ENCODE measurements at regions not wholly inside any gene's neighbourhood (a gene's known extent, or its start where the extent isn't known, plus 50 kb on each side); places are given as distances from the start of the nearest gene placed in this dataset.

DNA sequence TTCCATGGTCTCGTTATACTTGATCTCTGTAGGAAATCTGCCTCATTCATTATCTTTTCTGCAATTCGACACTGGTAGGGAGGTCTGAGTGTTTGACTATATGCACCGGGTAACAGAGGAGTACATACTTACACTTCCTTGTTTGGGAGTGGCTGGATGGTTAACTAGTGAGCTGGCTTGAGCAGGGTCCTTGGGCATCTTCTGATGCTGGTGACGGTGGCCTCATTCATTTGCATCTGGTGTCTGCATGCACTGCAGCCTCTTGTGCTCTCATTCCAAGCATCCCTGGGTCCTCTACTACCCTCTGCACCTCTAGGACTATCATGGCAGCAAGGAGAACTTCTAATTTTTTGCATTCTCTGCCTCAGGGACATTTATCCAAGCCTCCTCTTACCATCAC is 100.0 kb upstream of the TCF4 start:
- no peak for DNase-seq

DNA sequence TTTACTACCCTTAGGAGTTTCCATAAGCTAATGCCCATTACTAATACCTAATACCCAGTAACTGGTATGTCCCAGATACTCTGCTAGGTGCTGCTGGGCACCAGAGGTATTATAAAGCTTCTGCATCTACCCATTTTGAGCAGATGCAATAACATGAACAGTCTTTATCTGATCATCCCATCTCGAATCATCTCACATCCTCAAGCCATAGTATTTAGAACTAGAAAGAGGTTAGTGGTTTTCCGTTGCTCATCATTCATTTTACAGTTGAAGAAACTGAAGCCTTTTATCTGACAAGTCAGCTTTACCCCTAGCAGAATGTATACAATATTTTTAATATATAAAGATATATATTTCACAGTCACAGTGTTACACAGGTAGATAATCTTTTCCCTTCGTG is 99.1 kb upstream of the TCF4 start:
- no peak for DNase-seq

DNA sequence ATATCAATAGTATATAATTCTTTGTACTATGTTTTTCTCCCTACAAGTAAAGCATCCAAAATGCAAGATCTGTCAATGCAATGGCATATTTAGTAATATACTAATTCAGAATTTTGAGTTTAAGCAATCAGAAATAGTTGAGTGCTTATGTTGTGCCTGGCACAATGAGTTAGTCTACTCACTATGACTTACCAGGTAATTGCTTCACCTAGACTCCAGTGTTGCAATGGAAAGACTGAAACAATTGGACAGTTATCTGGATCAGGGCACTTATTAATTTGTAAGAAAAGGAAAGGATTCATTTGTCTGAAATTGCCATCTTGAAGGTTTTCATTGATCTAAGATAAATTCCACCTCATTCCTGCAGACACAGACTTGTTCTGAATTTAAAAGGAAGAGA is 97.6 kb upstream of the TCF4 start:
- DNase-seq: no peak

DNA sequence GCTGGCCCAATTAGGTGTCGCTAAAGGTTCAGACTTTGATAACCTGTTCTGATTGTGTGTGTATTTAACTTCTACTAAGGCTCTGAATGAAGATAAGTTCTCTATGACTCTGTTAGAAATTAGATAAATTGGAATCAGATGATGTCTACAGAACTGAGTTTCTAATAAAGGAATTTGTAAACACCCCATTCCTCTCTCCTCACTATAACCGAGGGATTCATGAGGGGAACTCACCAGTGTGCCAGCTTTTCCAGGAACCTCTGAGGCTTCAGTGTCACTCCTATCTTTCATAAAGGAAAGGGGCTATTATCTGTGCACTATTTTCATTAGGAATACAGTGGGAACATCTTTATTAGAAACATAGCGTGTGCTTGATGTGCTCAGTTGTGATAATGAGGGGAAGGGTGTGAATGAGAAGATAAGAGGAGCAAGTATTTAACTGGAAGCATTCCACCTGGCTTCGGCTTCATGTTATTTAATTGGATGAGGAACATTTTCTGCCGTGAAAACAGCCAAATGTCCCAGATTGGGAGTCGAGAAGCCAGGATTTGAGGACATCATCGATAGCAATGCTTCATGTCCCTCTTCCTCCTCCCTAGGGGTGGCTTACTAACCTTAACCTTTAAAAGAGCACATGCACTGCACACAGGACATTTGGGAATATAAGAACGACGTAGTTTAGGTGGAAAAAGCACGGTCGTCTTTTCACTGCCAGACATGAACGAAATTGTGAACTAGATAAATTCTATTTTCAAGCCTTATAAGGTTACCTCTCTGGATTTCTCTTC is 84.8 kb upstream of the TCF4 start:
- DNase-seq: no peak

DNA sequence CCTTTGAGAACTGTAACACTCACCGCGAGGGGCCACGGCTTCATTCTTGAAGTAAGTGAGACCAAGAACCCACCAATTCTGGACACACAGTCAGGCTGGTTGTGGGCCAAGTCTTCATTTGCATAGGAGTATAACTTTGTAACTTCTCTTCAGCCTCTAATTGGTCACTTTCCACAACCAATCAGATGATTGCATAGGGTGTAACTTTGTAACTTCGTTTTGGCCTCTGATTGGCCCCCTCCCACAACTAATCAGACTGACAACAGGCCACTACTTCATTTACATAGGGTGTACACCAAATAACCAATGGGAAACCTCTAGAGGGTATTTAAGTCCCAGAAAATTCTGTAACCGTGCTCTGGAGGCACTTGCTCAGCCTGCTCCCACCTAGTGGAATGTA is 77.5 kb upstream of the TCF4 start:
- DNase-seq: no peak

DNA sequence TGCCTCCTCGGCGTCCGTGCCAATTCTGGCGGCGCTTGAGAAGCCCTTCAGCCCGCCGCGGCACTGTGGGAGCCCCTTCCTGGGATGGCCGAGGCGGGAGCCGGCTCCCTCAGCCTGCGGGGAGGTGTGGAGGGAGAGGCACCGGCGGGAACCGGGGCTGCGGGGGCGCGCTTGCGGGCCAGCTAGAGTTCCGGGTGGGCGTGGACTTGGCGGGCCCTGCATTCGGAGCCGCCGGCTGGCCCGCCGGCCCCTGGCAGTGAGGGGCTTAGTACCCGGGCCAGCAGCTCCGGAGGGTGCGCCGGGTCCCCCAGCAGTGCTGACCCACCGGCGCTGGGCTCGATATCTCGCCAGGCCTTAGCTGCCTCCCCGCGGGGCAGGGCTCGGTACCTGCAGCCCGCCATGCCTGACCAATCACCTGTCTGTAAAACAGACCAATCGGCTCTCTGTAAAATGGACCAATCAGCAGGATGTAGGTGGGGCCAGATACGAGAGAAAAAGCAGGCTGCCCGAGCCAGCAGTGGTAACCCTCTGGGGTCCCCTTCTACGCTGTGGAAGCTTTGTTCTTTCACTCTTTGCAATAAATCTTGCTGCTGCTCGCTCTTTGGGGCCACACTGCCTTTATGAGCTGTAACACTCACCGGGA is 76.9 kb upstream of the TCF4 start:
- peak; percentile 4 for DNase-seq

DNA sequence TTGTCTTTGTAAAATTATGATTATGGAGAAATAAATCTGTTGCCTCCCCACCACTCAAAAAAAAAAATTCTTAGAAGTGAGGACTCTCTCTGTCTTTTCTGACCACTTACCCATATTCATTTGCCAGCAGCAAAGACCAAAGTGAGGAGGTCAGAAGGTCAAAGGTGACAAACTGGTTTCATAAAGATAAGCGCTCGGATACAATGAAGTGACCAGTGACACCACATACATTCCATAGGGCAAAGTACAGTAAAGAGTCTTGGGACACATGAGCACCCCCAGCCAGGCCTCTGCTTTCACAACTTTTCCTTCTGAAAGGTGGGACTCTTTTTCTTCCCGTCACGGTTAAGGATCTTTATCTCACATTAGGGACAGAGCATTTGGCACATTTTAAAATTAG is 75.9 kb upstream of the TCF4 start:
- no peak for DNase-seq

DNA sequence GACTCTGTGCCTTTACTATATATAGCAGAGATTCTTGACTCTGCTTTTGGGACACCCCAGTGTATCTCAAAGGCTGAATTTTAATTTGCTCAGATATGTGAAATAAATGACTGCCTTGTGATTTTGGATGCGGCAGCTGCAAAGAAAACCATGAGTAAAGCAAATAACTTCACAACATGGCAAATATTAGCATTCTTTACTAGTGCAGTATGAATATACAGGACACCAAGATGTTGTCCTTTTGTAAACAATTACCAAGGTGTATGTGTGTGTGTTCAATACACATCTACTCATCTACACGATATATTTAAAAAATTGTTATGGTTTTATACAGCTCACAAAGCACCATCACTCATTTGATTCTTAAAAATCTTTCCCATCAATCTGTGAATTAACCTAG is 70.6 kb upstream of the TCF4 start:
- no peak for DNase-seq

DNA sequence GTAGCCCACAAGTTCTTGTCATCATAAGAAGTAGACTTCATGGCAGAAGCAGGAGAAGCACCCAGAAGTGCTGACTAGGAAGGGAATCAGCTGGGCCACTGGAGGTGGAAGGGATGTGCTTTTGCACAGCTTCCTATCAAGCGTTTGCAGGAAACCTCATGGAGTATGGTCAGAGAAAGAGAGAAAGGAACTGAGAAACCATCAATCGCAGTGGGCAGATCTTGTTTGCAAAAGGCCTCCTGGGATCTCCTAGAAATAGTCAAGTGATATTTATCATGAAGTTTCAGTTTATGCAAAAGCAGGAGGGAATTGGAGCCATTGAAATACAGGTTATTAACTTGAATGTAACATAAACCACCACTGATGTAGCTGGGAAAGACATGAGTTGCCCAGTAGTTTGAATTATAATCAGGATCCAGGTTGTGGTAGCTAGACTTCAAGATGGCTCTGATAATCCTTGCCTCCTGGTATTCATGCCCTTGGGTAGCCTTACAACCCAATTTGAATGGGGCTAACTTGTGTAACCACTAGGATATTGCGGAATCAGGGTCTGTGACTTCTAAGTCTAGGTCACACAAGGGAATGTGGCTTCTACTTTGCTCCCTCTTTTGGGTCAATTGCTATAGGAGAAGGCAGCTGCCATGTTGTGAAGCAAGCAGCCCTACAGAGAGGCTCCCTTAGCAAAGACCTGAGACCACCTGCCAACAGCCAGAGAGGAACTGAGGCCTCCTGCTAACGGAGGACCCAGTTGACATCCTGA is 69.8 kb upstream of the TCF4 start:
- DNase-seq: no peak

DNA sequence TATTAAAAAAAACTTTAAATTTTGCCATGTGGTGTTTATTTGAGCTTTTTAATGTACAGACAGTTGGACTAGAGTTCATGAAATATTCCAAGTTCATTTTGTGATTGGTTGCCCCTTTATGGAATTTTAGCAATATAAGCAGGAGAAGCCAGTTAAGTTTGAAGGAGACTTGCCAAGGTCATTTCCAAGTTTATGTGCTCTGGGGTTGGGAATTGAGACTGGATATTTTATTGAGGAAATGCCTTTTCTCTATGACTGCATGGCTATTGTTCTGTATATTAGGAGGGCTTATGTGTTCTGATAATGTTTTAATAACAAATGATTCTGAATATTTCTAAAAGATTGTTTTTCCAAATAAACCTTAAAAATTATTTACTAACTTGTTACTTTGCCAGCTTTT is 67.0 kb upstream of the TCF4 start:
- DNase-seq: no peak

DNA sequence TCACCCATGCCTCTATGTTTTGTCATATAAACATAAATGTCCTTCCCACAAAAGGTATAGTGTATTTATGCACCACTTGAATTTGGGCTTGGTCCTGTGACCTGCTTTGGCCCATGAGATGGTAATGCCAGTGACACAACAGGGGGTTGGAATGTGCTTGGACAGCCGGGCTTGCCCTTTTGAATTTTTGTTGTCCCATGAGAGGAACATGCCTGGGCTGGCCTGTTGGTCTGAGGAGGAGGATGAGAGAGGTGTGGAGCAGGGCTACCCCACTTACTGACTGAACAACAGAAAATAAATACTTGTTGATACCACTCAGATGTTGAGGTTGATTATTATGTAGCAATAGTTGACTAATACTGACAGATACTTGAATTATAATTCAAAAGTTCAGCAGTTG is 63.2 kb upstream of the TCF4 start:
- no peak for DNase-seq

DNA sequence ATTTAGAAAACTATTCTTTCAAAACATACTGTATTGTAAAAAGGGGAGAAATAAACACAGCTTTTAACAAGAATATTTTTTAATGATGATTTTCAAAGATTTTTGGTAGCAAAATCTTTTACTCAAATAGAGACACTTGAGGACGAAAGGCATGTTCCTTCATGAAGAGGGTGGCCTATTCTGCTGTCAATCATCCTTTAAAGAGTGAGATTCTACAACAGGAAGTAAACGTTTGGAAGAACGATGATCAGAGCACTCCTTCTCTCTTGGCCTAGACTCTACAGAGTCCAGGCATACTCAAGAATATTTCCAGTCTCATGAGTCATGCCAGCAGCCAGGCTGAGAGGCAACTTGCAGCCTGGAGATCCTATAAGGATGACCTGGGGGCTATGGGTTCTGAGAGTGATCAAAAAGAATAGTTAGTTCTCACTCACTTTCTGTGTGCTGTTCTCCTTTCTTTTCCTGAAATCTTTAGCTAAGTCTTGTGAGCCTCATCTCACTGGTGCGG is 62.4 kb upstream of the TCF4 start:
- no peak for DNase-seq

DNA sequence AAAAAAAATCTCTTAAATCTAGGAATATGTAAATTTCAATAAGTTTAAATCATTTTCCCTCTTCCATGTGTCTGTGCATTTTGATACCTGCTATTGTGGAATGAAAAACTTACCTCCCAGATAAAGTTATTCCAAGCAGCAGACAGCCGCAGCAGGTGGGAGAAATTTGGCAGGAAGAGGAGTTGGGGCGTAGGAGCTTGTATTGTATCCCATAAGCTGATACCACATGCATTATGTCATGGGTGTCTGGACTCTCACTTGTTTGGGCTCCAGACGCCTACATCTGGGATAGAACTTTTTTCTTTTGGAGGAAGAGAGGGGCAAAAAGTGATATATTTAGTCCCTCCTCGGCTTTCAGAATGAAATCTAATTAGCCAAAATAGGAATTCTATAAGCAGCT is 59.3 kb upstream of the TCF4 start:
- no peak for DNase-seq

DNA sequence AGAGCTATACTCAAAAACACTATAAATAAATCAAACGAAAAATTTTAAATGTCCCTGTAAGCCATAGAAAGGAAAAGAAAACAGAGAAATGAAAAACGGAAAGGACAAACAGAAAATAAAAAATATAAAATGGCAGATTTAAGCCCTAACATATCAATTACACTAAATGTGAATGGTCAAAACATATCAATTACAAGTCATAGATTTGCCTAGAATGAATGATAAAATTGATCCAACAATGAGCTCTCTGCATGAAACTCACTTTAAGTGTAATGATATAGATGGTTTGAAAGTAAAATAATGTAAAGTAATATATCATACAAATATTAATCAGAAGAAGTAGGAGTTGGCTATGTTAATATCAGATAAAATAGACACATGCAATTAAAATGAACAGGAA is 54.2 kb upstream of the TCF4 start:
- no peak for DNase-seq

DNA sequence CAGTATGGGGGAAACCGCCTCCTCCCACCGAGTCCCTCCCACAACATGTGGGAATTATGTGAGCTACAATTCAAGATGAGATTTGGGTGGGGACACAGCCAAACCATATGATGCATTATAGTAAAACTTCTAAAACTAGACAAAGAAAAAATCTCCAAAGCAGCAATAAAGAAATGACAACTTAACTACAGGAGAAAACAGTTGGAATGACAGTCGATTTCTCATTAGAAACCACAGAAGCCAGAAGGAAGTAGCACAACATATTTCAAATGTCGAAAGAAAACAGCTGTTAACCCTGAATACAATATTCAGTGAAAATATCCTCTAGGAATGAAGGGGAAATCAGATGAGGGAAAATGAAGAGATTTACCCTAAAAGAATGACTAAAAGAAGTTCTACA is 53.5 kb upstream of the TCF4 start:
- no peak for DNase-seq

All from NCI-H1694 (cell line).